WI38 (cell line): ENCODE measurements at regions not wholly inside any gene's neighbourhood (a gene's known extent, or its start where the extent isn't known, plus 50 kb on each side); places are given as distances from the start of the nearest gene placed in this dataset.

Source experiments
- H3K4me3 ChIP-seq: 2 replicates; pipeline ENCODE4 v1.5.1; 2011; ENCODE audit warnings: low read depth, mild to moderate bottlenecking, control low read depth, low read length
- CTCF ChIP-seq: IDR thresholded peaks from 2 replicates; pipeline ENCODE4 v1.5.1; 2012; ENCODE audit warnings: low read depth, mild to moderate bottlenecking, control low read depth, low read length

DNA sequence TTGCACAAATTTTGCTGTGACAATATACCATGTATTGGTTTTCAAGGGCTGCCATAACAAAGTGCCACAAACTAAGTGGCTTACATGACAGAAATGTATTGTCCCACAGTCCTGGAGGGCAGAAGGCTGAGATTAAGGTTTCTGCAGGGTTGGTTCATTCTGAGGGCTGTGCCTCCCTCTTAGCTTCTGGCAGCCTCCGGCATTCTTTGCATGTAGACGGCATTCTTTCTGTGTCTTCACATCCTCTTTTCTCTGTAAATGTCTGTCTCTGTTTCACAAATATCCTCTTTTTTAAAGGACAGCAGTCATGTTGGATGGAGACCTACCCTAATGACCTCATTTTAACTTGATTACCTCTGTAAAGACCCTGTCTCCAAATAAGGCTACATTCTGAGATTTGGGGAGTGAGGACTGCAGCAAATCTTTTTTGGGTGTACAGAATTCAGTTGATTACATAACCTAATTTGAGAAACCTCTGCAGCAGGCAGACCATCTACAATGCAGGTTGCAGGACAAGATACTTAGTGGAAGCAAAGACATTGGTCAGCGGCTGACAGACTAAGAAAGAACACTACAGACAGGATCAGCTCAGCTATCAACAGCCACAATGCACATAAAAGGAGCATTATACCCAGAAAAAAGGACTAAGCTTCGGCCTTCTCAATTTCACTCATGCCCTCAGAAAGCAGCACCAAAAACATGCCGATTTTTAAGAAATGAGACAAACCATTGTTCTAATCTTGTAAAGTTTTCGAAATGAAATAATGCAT lies 84.6 kb upstream of the FAM3C start:
- no peak for TF ChIP-seq CTCF
- H3K4me3 ChIP-seq: no peak overlapping the region

- no peak for TF ChIP-seq CTCF
- H3K4me3 ChIP-seq: no peak overlapping the region
Observed at GRCh38 chr7:121480058-121480457, 84.0 kb upstream of the FAM3C start.

- H3K4me3 ChIP-seq: no peak overlapping the region
- TF ChIP-seq CTCF: no peak
Observed at GRCh38 chr7:121479466-121479865, 83.4 kb upstream of the FAM3C start.

GRCh38 chr7:121475806-121476205 lies 79.7 kb upstream of the FAM3C start:
- TF ChIP-seq CTCF: no peak
- no peak overlapping the region for H3K4me3 ChIP-seq

DNA sequence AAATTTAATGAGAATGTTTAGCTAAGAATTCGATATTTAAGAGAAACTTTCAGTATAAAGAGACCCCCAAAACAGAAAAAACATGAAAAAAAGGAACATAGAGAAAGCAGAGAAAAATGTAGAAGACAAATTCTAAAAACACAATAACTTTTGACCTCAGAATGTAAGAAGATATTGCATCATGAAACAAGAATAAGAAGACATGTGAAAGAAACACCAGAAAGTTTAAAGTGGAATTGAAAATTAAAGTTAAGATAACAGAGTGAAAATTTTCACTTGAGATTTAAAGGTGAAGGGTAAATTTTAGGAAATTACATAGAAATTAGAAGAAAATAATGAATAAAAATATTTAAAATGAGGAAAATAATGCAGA lies 78.2 kb upstream of the FAM3C start:
- H3K4me3 ChIP-seq: no peak overlapping the region
- TF ChIP-seq CTCF: no peak

DNA sequence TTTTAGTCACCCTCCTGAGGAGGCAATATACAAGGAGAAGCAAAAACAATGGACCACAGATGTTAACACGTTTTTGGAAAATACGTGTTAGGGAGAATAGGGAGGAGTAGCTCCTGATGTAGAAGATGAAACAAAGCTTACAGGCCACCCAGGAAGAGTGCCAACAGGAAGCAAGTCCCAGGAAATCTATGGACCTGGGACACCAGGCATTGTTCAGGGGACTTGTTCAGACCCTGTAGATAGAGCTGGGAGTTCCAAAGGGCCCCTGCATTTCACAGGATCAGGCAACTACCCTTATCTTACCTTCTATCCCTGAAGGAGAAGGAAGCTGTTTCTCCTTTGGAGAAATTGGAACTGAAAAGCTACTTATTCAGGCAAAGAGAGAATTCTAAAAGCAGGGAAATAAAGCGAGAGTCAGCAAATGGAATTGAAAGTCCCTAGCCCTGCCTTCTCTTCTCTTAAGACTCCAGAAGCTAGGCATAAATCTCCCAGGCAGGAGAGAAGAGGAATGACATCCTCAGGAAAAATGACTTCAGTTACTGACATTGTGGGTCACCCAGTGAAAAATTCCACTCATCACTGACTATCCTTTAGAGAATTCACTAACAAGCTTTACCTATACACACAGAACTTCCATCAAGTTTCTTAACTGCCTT lies 77.7 kb upstream of the FAM3C start:
- H3K4me3 ChIP-seq: no peak overlapping the region
- no peak for TF ChIP-seq CTCF

DNA sequence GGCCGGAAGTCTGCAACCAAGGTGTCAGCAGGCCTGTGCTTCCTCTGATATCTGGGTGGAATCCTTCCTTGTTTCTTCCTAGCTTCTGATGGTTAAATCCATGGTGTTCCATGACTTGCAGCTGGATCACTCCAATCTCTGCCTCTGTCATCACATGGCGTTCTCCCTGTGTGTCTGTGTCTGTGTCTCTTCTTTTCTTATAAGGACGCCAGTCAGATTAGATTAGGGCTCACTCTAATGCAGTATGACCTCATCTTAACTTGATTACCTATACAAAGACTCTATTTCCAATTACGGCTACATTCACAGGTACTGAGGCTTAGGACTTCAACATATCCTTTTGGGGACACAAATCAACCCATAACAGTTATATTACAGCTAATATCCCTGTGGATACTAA lies 70.3 kb upstream of the FAM3C start:
- H3K4me3 ChIP-seq: no peak overlapping the region
- TF ChIP-seq CTCF: no peak
